Urinary bladder (tissue), 3 donors: ENCODE measurements at regions not wholly inside any gene's neighbourhood (a gene's known extent, or its start where the extent isn't known, plus 50 kb on each side); places are given as distances from the start of the nearest gene placed in this dataset.

Source experiments
- DNase-seq: peaks from one replicate; pipeline ENCODE4 v3.0.0-alpha.2; 2015; ENCODE audit errors: extremely low spot score
- H3K27ac ChIP-seq: one replicate; pipeline ENCODE4 v1.5.1; 2013; ENCODE audit warnings: low read depth, mild to moderate bottlenecking, moderate library complexity
- H3K36me3 ChIP-seq: one replicate; pipeline ENCODE4 v1.6.1; 2013; ENCODE audit warnings: mild to moderate bottlenecking, moderate library complexity; ENCODE audit not compliant: insufficient read depth
- H3K4me1 ChIP-seq: one replicate; pipeline ENCODE4 v1.6.1; 2013; ENCODE audit warnings: mild to moderate bottlenecking, moderate library complexity; ENCODE audit not compliant: insufficient read depth
- H3K4me3 ChIP-seq: one replicate; pipeline ENCODE4 v1.5.1; 2013; ENCODE audit warnings: low read depth, low read length
- WGBS: extraction: QIAGEN DNeasy Blood & Tissue Kit; methylation state at CpG from one replicate; pipeline ENCODE4 v1.1.7; 2013; 5-methylcytosine and 5-hydroxymethylcytosine counted together
- donor health status: healthy with polysubstance abuse.
- donor health status: healthy.

GRCh38 chr19:30318936-30319335 is 53.2 kb upstream of the ZNF536 start:
- Histone ChIP-seq H3K4me1 (no peaks in the 10 kb centered on the region), H3K36me3 (no peaks in the 10 kb centered on the region), H3K4me3 (no peak overlapping the region), H3K27ac (no peak overlapping the region)
- DNase-seq = no peak
- 79% methylated on average over 11 of the region's 11 CpGs for WGBS

DNA sequence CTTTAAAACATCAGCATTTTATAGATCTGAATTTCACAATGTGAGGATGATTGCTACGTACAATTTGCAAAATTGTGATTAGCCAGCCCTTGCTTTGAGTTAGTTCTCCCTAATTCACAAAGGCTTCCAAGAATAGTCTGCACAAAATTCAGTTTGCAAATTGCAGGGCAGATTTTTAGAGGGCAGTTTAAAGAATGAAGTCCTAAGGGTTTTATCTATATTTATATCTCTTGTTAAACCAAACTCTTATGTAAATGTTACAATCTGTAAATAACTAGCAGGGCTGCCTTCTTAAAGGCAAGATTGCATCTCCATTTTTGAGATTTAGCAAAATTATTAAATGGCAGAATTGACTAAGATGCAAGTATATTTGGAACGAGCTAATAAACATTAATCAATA is 52.8 kb upstream of the ZNF536 start:
- H3K4me1 ChIP-seq = no peaks in the 10 kb centered on the region
- H3K36me3 ChIP-seq = no peaks in the 10 kb centered on the region
- WGBS = 66% methylated on average over 2 of the region's 2 CpGs
- H3K4me3 ChIP-seq = no peak overlapping the region
- no peak for DNase-seq
- no peak overlapping the region for H3K27ac ChIP-seq

GRCh38 chr19:30319876-30320275 is 52.3 kb upstream of the ZNF536 start:
- no peaks in the 10 kb centered on the region for H3K36me3 ChIP-seq
- no peaks in the 10 kb centered on the region for H3K4me1 ChIP-seq
- H3K4me3 ChIP-seq = no peak overlapping the region
- no peak for DNase-seq
- no peak overlapping the region for H3K27ac ChIP-seq

- Histone ChIP-seq H3K4me1 (no peaks in the 10 kb centered on the region), H3K27ac (peak overlapping the region; percentile 48), H3K4me3 (no peak overlapping the region), H3K36me3 (no peaks in the 10 kb centered on the region)
- WGBS = 53% methylated on average over 15 of the region's 15 CpGs
- DNase-seq = no peak
Measured at GRCh38 chr19:30320466-30320865, 51.7 kb upstream of the ZNF536 start.

- H3K4me1 ChIP-seq = no peaks in the 10 kb centered on the region
- 80% methylated on average over 11 of the region's 11 CpGs for WGBS
- H3K27ac ChIP-seq = no peak overlapping the region
Measured at GRCh38 chr19:30320916-30321315, 51.3 kb upstream of the ZNF536 start.

More at GRCh38 chr19:30320916-30321315, 51.3 kb upstream of the ZNF536 start:
- no peak for DNase-seq
- H3K4me3 ChIP-seq = no peak overlapping the region
- H3K36me3 ChIP-seq = no peaks in the 10 kb centered on the region
